Ishikawa (cell line): ENCODE measurements at regions not wholly inside any gene's neighbourhood (a gene's known extent, or its start where the extent isn't known, plus 50 kb on each side); places are given as distances from the start of the nearest gene placed in this dataset.

Experiments used
- CEBPB ChIP-seq: IDR thresholded peaks from 2 replicates; pipeline ENCODE4 v1.6.1; 2012
- CREB1 ChIP-seq: IDR thresholded peaks from 2 replicates; pipeline ENCODE4 v1.6.1; 2012; ENCODE audit warnings: low read depth
- EGR1 ChIP-seq: IDR thresholded peaks from 2 replicates; pipeline ENCODE4 v1.6.1; 2012
- EP300 ChIP-seq: IDR thresholded peaks from 2 replicates; pipeline ENCODE4 v1.6.1; 2012; ENCODE audit warnings: borderline replicate concordance
- FOXM1 ChIP-seq: IDR thresholded peaks from 2 replicates; pipeline ENCODE4 v1.6.1; 2012; ENCODE audit warnings: low read depth, borderline replicate concordance
- MAX ChIP-seq: IDR thresholded peaks from 2 replicates; pipeline ENCODE4 v1.6.1; 2012
- NFIC ChIP-seq: IDR thresholded peaks from 2 replicates; pipeline ENCODE4 v1.6.1; 2012
- RAD21 ChIP-seq: IDR thresholded peaks from 2 replicates; pipeline ENCODE4 v1.6.1; 2012; ENCODE audit warnings: low read depth
- TAF1 ChIP-seq: IDR thresholded peaks from 2 replicates; pipeline ENCODE4 v1.6.1; 2012; ENCODE audit warnings: low read depth, mild to moderate bottlenecking
- TCF12 ChIP-seq: IDR thresholded peaks from 2 replicates; pipeline ENCODE4 v1.6.1; 2012; ENCODE audit warnings: low read depth
- TEAD4 ChIP-seq: IDR thresholded peaks from 2 replicates; pipeline ENCODE4 v1.6.1; 2012
- USF1 ChIP-seq: IDR thresholded peaks from 2 replicates; pipeline ENCODE4 v1.6.1; 2012
- YY1 ChIP-seq: IDR thresholded peaks from 2 replicates; pipeline ENCODE4 v1.6.1; 2012; ENCODE audit warnings: low read depth
- ZBTB7A ChIP-seq: IDR thresholded peaks from 2 replicates; pipeline ENCODE4 v1.6.1; 2012; ENCODE audit warnings: low read depth
- TF ChIP-seq, protein P1 (sequence below): IDR thresholded peaks from 2 replicates; pipeline ENCODE4 v1.6.1; 2012; ENCODE audit warnings: low read depth, mild to moderate bottlenecking

DNA sequence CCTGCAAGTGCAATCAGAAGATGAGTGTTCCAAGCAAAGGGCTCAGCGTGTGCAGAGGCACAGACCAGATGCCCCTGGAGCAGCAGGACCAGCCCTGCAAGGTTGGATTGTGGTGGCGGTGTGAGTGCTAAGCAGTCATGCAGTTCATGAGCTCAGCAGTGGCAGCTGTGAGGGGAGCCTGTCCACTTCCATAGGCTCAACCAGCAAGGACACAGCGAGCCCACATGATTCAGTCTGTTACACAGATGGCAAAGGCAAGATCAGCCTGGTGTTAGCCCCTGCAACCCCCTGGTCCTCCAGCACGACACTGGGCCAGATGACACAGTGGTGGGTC lies 95.9 kb upstream of the PRR23E start:
- TF ChIP-seq EGR1 (no peak), RAD21 (no peak), USF1 (no peak), FOXM1 (no peak), CEBPB (no peak), NFIC (no peak), TCF12 (no peak), EP300 (no peak), TAF1 (no peak), CREB1 (no peak), TEAD4 (no peak), YY1 (no peak), ZBTB7A (no peak)
- TF ChIP-seq, protein P1, sequence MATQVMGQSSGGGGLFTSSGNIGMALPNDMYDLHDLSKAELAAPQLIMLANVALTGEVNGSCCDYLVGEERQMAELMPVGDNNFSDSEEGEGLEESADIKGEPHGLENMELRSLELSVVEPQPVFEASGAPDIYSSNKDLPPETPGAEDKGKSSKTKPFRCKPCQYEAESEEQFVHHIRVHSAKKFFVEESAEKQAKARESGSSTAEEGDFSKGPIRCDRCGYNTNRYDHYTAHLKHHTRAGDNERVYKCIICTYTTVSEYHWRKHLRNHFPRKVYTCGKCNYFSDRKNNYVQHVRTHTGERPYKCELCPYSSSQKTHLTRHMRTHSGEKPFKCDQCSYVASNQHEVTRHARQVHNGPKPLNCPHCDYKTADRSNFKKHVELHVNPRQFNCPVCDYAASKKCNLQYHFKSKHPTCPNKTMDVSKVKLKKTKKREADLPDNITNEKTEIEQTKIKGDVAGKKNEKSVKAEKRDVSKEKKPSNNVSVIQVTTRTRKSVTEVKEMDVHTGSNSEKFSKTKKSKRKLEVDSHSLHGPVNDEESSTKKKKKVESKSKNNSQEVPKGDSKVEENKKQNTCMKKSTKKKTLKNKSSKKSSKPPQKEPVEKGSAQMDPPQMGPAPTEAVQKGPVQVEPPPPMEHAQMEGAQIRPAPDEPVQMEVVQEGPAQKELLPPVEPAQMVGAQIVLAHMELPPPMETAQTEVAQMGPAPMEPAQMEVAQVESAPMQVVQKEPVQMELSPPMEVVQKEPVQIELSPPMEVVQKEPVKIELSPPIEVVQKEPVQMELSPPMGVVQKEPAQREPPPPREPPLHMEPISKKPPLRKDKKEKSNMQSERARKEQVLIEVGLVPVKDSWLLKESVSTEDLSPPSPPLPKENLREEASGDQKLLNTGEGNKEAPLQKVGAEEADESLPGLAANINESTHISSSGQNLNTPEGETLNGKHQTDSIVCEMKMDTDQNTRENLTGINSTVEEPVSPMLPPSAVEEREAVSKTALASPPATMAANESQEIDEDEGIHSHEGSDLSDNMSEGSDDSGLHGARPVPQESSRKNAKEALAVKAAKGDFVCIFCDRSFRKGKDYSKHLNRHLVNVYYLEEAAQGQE: no peak

- TF ChIP-seq EP300: no peak
- TF ChIP-seq FOXM1: no peak
Measured at GRCh38 chr3:127097481-127097880, 95.5 kb upstream of the PRR23E start.

GRCh38 chr3:127099982-127100381 lies 92.9 kb upstream of the PRR23E start:
- no peak for TF ChIP-seq NFIC
- no peak for TF ChIP-seq EP300
- TF ChIP-seq MAX: no peak
- TF ChIP-seq ZBTB7A: no peak
- no peak for TF ChIP-seq TEAD4
- TF ChIP-seq RAD21: no peak
- no peak for TF ChIP-seq USF1
- TF ChIP-seq FOXM1: no peak
- TF ChIP-seq YY1: no peak
- no peak for TF ChIP-seq TCF12
- no peak for TF ChIP-seq TAF1
- TF ChIP-seq CREB1: no peak
- TF ChIP-seq EGR1: no peak

DNA sequence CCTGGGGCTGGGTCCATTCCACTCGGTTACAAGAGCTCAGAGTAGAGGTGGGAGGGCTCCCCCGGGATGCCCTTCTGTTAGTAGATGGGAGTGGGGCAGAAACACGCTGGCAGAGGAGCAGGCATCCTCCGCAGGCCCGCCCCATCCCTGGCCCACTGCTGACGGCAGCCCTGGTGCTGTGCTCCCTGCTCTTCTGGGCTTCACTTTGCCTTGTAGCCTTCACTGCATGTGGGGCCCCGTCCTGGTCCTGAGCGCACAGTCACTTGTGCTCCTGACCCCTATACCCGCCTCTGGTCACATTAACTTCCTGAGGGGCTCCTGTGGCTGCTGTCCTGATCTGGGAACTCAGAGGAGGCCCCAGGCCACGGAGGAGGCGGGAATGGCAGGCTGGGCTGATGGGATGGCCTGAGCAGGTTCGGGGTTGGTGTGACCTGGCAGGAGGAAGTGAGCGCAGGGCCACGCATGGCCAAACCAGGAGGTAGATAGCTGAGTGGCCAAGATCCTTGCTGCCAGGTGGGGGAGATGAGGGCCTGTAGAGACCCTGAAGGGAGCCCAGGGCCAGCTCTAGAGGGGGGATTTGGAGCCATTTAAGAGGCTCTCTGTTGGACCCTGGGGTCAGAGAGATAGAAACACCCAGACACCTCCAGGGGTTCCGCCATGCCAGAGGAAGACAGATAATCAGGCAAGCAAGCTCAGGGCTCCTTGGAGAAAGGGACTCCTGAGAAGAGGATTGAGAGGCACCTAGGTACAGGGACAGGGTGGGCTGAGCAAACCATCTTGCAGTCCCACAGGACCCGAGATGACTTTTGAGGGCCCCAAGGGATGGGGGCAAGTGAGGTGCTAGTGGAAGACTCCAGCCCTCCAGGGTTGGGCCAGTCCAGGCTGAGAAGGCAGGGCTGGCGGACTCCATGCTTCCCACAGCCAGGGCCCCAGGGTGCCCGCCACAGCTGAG lies 92.2 kb upstream of the PRR23E start:
- TF ChIP-seq YY1 (no peak), USF1 (no peak), ZBTB7A (no peak), TEAD4 (no peak), CEBPB (no peak), EGR1 (no peak), TAF1 (no peak), NFIC (no peak), MAX (no peak), TCF12 (no peak), FOXM1 (no peak), RAD21 (no peak), CREB1 (no peak), EP300 (no peak)
- TF ChIP-seq, protein P1: no peak

DNA sequence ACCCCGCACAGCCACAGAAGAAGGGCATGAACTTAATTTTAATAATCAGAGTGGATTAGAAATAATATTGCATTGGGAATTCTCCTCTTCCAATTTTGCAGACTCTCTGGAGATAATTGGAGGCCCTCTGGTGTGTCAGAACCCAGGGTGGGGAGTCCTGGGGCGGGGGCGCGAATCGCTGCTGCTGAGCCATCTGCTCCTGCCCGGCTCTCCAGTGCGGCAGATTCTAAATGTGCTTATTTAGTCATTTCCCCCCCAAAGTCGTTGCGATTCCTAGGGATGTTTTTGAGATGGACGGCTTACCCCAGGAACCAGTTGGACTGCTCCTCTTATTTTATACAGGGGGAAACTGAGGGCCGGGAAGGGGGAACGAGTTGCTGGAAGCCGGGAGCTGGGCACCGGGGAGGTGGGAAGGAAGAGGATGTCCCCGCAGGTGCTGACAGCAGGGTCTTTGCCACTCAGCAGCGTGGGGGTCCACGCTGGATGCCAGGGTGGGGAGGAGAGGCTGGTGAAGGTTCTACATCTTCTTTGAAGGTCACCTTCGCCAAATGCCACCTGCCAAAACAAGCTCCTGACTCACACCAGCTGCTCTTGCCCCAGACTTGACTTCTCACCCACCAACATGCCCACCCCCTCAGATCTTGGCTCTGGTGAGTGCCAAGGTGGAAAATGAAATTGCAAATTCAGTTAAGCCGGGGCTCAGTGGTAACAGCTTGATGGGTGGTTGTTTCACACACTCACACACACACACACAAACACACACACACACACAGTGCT lies 91.3 kb upstream of the PRR23E start:
- no peak for TF ChIP-seq YY1
- TF ChIP-seq EGR1: no peak
- TF ChIP-seq USF1: no peak
- no peak for TF ChIP-seq NFIC
- TF ChIP-seq CREB1: no peak
- no peak for TF ChIP-seq TAF1
- TF ChIP-seq, protein P1: no peak
- TF ChIP-seq TCF12: no peak
- no peak for TF ChIP-seq MAX
- TF ChIP-seq TEAD4: no peak
- TF ChIP-seq ZBTB7A: no peak
- TF ChIP-seq EP300: no peak
- no peak for TF ChIP-seq CEBPB
- no peak for TF ChIP-seq FOXM1
- TF ChIP-seq RAD21: no peak
